Ovary (tissue), 7 donors: ENCODE measurements at regions not wholly inside any gene's neighbourhood (a gene's known extent, or its start where the extent isn't known, plus 50 kb on each side); places are given as distances from the start of the nearest gene placed in this dataset.
A peak's percentile ranks its signal among the peaks of the same experiment; 100 is the strongest.

Source experiments
- DNase-seq, 5 donors: peaks; one replicate each; pipeline ENCODE4 v3.0.0-alpha.2; 2019 to 2020
- H3K27ac ChIP-seq, 2 donors: fragments of 200-600 bp; one replicate each; pipeline versions ENCODE4 v1.5.1 to v1.8.0; 2019 to 2022
- H3K27me3 ChIP-seq: fragments of 200-600 bp; one replicate; pipeline ENCODE4 v1.8.0; 2022
- H3K36me3 ChIP-seq: fragments of 200-600 bp; sonication (generic); one replicate; pipeline ENCODE4 v1.5.1; 2019
- H3K4me1 ChIP-seq: one replicate; pipeline ENCODE4 v1.8.1; 2013; ENCODE audit warnings: mild to moderate bottlenecking, moderate library complexity; ENCODE audit not compliant: insufficient read depth
- H3K4me3 ChIP-seq: fragments of 200-600 bp; sonication (generic); one replicate; pipeline ENCODE4 v1.5.1; 2017
- H3K9me3 ChIP-seq, 2 donors: fragments of 200-600 bp in 1 of 2; sonication (generic) in 1 of 2; one replicate each; pipeline versions ENCODE4 v1.5.1 to v1.8.1; 2013 to 2019; ENCODE audit warnings: mild to moderate bottlenecking in 1 of 2, moderate library complexity in 1 of 2
- CTCF ChIP-seq, 3 donors: fragments of 450-650 bp in 2 of 3; fragments of 200-600 bp in 1 of 3; IDR thresholded peaks; one replicate each; pipeline versions ENCODE4 v1.5.1 to v1.8.0; 2016 to 2022; ENCODE audit warnings: antibody characterized with exemption in 3 of 3, mild to moderate bottlenecking in 1 of 3
- EP300 ChIP-seq: sonication (generic); formaldehyde crosslinking; IDR thresholded peaks from one replicate; pipeline ENCODE4 v1.6.1; 2017; ENCODE audit warnings: antibody characterized with exemption
- POLR2A ChIP-seq: fragments of 450-650 bp; IDR thresholded peaks from one replicate; pipeline ENCODE4 v1.6.1; 2017; ENCODE audit warnings: antibody characterized with exemption, mild to moderate bottlenecking, moderate library complexity
- WGBS, 3 donors: extraction: QIAGEN DNeasy Blood & Tissue Kit in 1 of 3; methylation state at CpG; one replicate each; pipeline versions ENCODE4 v1.1.5 to v1.1.7; 2013 to 2017; 5-methylcytosine and 5-hydroxymethylcytosine counted together
- intact Hi-C, 4 donors: fragments of 100-400 bp; cut with DNase I; formaldehyde crosslinking; loops; one replicate each; pipeline versions ENCODE4 v1.11.0 to v1.15.1; 2022 to 2023
- donor health status: DM: no; HTN: no; CAD: no; lungs with moderate emphysema.
- donor health status: DM: no; HTN: no; CAD: no.
- donor health status: Bipolar disorder and iron deficiency.
- donor health status: DM: no; HTN: no; CAD: no.
- donor health status: DM: yes; HTN: yes; CAD: no.

GRCh38 chr10:21334891-21335696 is 190.4 kb downstream of the SKIDA1 start:
- Histone ChIP-seq H3K27me3 (no peaks in the 10 kb centered on the region), H3K4me1 (peaks cover 9% of the 10 kb centered on the region), H3K4me3 (no peak overlapping the region), H3K36me3 (no peaks in the 10 kb centered on the region), H3K27ac (no peak overlapping the region), H3K9me3 (no peaks in the 10 kb centered on the region)
- peak; percentile 50 to 64 (median 57) for DNase-seq
- 48 to 57% (median 48%) methylated on average over 14 of the region's 14 CpGs for WGBS, 3 donors
- intact Hi-C loops, result no loop called here
- TF ChIP-seq CTCF (IDR thresholded peaks at IDR 0.05), result no peak

- H3K9me3 ChIP-seq, result no peaks in the 10 kb centered on the region
- no peak overlapping the region for H3K4me3 ChIP-seq
- intact Hi-C loops, result no loop called here
- TF ChIP-seq POLR2A (no peak), EP300 (no peak), CTCF (IDR thresholded peaks at IDR 0.05) (no peak)
- no peaks in the 10 kb centered on the region for H3K36me3 ChIP-seq
- H3K27ac ChIP-seq, result no peak overlapping the region
- DNase-seq, result no peak
- no peaks in the 10 kb centered on the region for H3K27me3 ChIP-seq
- peaks cover 1% of the 10 kb centered on the region for H3K4me1 ChIP-seq
- 67 to 72% (median 71%) methylated on average over 6 of the region's 6 CpGs for WGBS, 3 donors
Observed at GRCh38 chr10:21330628-21331020, 194.9 kb downstream of the SKIDA1 start.

GRCh38 chr10:21329995-21330627 is 195.4 kb downstream of the SKIDA1 start:
- no peak overlapping the region for H3K4me3 ChIP-seq
- H3K4me1 ChIP-seq, result peaks cover 1% of the 10 kb centered on the region
- H3K27ac ChIP-seq, result no peak overlapping the region
- TF ChIP-seq CTCF (IDR thresholded peaks at IDR 0.05), result no peak
- no peaks in the 10 kb centered on the region for H3K36me3 ChIP-seq
- peak in 1 of 5 donors; percentile 33 for DNase-seq
- intact Hi-C loops, result no loop called here
- WGBS, 3 donors, result 49 to 61% (median 49%) methylated on average over 4 of the region's 4 CpGs
- no peaks in the 10 kb centered on the region for H3K9me3 ChIP-seq
- H3K27me3 ChIP-seq, result no peaks in the 10 kb centered on the region

GRCh38 chr10:21327289-21327993 is 198.0 kb downstream of the SKIDA1 start:
- H3K27me3 ChIP-seq, result no peaks in the 10 kb centered on the region
- no peak for TF ChIP-seq EP300
- no peak for TF ChIP-seq POLR2A
- no peak for TF ChIP-seq CTCF (IDR thresholded peaks at IDR 0.05)
- no peak overlapping the region for H3K27ac ChIP-seq
- H3K9me3 ChIP-seq, result no peaks in the 10 kb centered on the region
- H3K36me3 ChIP-seq, result no peaks in the 10 kb centered on the region
- intact Hi-C loops, result no loop called here
- H3K4me3 ChIP-seq, result no peak overlapping the region
- WGBS, 3 donors, result 77 to 82% (median 78%) methylated on average over 10 of the region's 10 CpGs
- DNase-seq, result no peak
- no peaks in the 10 kb centered on the region for H3K4me1 ChIP-seq
